HG03432 (cell line): ENCODE measurements at regions not wholly inside any gene's neighbourhood (a gene's known extent, or its start where the extent isn't known, plus 50 kb on each side); places are given as distances from the start of the nearest gene placed in this dataset.
"Not testable (repeated sequence)": the region's sequence is repeated elsewhere in the genome, so short reads cannot be mapped to it uniquely, and the experiment has no call there.

Experiments used
- ATAC-seq: cut with Tn5 transposase; IDR thresholded peaks from one replicate; pipeline ENCODE4 v1.9.1; 2021; ENCODE audit warnings: mild to moderate bottlenecking, moderate library complexity; ENCODE audit not compliant: unreplicated experiment

GRCh38 chr5:99033014-99033900, 104.5 kb upstream of the CHD1 start:
- ATAC-seq, result peak; percentile 13

GRCh38 chr5:99032234-99033013, 103.6 kb upstream of the CHD1 start:
- ATAC-seq, result peak; percentile 40

GRCh38 chr5:99030906-99031440, 102.2 kb upstream of the CHD1 start:
- no peak for ATAC-seq

DNA sequence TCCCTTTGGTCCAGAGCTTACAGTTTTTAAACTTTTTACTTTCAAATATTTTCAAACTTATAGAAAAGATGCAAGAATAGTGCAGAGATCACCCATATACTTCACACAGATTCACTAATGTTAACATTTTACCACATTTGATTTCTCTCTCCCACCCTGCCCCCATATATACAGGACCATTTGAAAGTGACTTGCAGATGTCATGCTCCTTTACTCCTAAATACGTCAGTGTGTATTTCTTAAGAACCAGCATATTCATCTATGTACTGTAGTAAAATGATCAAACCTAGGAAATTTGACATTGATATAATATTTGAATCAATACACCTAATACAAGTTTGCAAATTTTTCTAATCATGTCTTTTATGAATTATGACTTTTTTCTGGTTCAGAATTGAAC, 100.4 kb upstream of the CHD1 start:
- no peak for ATAC-seq

DNA sequence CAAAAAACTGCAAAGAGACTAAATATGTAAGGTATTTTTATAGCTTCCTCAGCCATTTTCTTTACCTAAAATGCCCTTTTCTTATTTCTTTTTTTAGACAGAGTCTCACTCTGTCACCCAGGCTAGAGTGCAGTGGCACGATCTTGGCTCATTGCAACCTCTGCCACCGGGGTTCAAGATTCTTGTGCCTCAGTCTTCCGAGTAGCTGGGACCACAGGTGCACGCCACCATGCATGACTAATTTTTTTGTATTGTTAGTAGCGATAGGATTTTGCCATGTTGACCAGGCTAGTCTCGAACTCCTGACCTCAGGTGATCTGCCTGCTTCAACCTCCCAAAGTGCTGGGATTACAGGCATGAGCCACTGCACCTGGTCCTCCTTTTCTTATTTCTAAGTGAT, 99.4 kb upstream of the CHD1 start:
- ATAC-seq, result not testable (repeated sequence)

GRCh38 chr5:99025298-99026045, 96.7 kb upstream of the CHD1 start:
- no peak for ATAC-seq

DNA sequence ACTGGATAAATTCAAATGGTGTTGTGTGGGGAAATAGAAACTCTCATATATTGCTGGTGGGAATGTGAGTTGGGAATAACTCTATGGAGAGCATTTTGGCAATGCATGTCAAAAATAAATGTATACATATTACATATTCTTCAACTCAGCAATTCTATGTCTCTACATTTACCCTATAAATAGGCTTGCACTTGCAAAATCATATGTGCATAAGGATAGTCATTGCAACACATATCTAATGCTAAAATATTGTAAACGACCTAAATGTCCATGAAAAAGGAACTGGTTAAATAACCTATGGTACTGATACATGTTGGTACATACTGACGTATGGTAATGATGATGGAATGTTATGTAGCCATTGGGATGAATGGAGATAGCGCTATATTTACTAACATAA, 94.5 kb upstream of the CHD1 start:
- ATAC-seq, result no peak

GRCh38 chr5:99022250-99022649, 93.4 kb upstream of the CHD1 start:
- ATAC-seq, result no peak

GRCh38 chr5:99020698-99021048, 91.9 kb upstream of the CHD1 start:
- no peak for ATAC-seq

GRCh38 chr5:99019812-99020697, 91.2 kb upstream of the CHD1 start:
- peak; percentile 81 for ATAC-seq

DNA sequence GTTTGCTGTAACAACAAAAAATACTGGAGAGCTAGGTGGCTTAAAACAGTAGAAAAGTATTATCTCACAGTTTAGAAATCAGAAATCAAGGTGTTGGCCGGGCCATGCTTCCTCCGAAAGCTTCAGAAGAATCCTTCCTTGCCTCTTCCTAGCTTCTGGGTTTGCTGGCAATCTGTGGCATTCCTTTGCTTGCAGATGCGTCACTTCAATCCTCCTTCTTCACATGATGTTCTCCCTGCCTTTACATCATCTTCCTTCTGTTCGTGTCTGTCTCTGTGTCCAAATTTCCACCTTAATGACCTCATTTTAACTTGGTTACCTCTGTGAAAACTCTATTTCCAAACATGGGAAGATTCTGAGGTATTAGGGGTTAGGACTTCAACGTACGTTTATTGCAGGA, 90.4 kb upstream of the CHD1 start:
- no peak for ATAC-seq

GRCh38 chr5:99010294-99010693, 81.5 kb upstream of the CHD1 start:
- no peak for ATAC-seq

DNA sequence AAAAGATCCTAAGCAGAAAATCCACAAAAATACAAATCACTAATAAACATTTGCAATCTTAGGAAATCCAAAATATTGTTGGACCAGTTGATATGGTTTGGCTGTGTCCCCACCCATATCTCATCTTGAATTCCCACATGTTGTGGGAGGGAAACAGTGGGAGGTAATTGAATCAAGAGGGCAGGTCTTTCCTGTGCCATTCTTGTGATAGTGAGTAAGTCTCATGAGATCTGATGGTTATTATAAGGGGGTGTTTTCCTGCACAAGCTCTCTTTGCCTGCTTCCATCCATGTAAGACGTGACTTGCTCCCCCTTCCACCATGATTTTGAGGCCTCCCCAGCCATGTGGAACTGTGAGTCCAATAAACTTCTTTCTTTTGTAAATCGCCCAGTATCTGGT, 79.2 kb upstream of the CHD1 start:
- not testable (repeated sequence) for ATAC-seq

GRCh38 chr5:99005506-99005905, 76.7 kb upstream of the CHD1 start:
- ATAC-seq, result peak; percentile 17

GRCh38 chr5:99004960-99005359, 76.2 kb upstream of the CHD1 start:
- ATAC-seq, result peak; percentile 100

DNA sequence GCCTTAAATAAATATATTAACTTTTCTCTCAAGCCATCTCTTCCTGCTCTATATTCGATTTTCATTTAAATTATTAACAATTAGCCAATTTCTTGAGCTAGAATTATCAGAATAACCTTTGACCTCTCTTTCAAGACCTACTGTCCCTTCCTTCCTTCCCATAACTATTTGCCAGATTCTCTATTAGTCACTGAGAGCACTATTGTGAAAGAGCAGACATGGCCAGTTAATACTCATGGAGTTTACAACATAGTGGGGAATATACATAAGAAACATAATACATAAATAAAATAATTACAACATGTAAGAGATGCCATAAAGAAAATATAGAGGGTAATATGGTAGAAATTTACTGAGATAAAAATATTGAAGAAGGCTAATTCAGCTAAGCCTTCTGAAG, 72.1 kb upstream of the CHD1 start:
- ATAC-seq, result no peak

DNA sequence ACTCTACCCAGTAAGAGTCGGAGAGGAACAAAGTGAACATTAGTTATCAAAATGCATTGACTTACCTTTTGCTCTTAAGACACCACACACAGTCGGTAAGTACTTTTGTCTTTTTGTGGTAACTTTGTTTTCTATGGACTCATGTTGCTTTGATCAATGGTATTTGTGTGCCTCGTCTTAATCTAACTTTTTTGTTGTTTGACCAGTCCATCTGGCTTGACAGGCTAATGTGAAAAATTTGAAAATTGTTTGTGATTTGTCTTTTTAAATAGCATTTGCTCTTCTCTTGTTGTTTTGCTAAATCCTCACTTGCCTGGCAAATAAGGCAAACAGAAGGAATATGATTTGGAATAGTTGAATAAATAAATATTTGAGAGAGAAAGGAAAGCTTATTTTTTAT, 71.4 kb upstream of the CHD1 start:
- no peak for ATAC-seq

- no peak for ATAC-seq
These were observed 70.8 kb upstream of the CHD1 start for GRCh38 chr5:98999631-99000030.

DNA sequence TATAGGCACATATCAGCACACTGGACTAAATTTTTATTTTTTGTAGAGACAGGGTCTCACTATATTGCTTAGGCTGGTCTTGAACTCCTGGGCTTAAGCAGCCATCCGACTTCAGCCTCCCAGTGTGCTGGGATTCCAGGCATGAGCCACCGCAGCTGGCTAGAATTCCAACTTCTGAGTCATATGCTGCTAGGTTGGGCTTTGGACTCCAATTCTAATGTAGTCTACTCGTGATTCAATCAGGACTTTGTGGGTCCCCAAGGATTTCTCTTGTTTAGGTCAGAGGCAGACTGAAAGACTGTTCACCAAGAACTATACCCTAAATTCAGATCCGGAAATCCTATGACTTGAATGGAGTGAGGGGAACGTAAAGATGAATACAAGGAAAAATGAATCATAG, 68.2 kb upstream of the CHD1 start:
- ATAC-seq, result no peak

- ATAC-seq, result no peak
These were observed 65.8 kb upstream of the CHD1 start for GRCh38 chr5:98994611-98995010.
